ENCODE measurements at regions not wholly inside any gene's neighbourhood (a gene's known extent, or its start where the extent isn't known, plus 50 kb on each side); places are given as distances from the start of the nearest gene placed in this dataset.

DNA sequence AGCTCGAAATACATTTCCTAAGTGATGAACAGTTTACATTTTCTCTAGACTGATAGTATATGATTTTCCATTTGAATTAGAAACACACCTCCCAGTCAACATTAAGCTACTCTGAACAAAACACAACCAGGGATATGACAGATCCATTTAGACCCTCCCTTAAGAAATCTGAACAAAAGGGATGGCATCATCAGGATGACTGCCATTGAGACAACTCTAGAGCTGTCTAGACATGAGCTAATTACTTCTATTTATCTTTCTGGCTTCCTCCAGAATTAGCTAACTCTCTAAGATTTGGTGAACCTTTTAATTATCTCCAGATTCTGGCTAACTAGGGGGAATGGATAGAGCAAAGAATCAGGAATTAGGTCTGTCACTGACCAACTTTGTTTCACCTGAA is 92.9 kb upstream of the IGF1 start:
- no peak overlapping the region for H3K4me3 ChIP-seq (ENCODE audit: low read depth, low read length, poor library complexity, severe bottlenecking)
- BruUV-seq (replicated peaks): no TSS peak
- intact Hi-C loops (cut with micrococcal nuclease; ENCODE audit: unreplicated experiment): no loop called here
- H3K36me3 ChIP-seq (ENCODE audit: insufficient read depth, low read length): no peaks in the 10 kb centered on the region
- no peaks in the 10 kb centered on the region for H3K79me2 ChIP-seq (ENCODE audit: insufficient read depth, low read depth, low read length)
- H3K9me3 ChIP-seq (ENCODE audit: low read length): no peaks in the 10 kb centered on the region
- H3K9me2 ChIP-seq (ENCODE audit: insufficient read depth, low read length): no peaks in the 10 kb centered on the region
- no peaks in the 10 kb centered on the region for H4K20me1 ChIP-seq (ENCODE audit: insufficient read depth, low read length)
- no peak overlapping the region for H3K4me2 ChIP-seq (ENCODE audit: low read length)
- no peak for DNase-seq (ENCODE audit: low spot score)
- POLR2A ChIA-PET: interaction anchor here (0.6 kb wide), 2 partner anchors 8 to 1666 kb away, joined by 3 read pairs; no protein-coding TSS in a partner anchor
- no peaks in the 10 kb centered on the region for H3K4me1 ChIP-seq (ENCODE audit: insufficient read depth, low read length, poor library complexity, severe bottlenecking)
- TF ChIP-seq, protein P1, sequence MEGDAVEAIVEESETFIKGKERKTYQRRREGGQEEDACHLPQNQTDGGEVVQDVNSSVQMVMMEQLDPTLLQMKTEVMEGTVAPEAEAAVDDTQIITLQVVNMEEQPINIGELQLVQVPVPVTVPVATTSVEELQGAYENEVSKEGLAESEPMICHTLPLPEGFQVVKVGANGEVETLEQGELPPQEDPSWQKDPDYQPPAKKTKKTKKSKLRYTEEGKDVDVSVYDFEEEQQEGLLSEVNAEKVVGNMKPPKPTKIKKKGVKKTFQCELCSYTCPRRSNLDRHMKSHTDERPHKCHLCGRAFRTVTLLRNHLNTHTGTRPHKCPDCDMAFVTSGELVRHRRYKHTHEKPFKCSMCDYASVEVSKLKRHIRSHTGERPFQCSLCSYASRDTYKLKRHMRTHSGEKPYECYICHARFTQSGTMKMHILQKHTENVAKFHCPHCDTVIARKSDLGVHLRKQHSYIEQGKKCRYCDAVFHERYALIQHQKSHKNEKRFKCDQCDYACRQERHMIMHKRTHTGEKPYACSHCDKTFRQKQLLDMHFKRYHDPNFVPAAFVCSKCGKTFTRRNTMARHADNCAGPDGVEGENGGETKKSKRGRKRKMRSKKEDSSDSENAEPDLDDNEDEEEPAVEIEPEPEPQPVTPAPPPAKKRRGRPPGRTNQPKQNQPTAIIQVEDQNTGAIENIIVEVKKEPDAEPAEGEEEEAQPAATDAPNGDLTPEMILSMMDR (conservative IDR thresholded peaks at IDR 0.05; ENCODE audit: low read length): no peak
- no peak for TF ChIP-seq EZH2phosphoT487 (IDR thresholded peaks at IDR 0.05; ENCODE audit: borderline replicate concordance, low read depth, low read length)
- CTCF ChIA-PET (ENCODE audit: unreplicated experiment): no interaction called here
- H2AFZ ChIP-seq (ENCODE audit: low read length): no peak overlapping the region
- no peak overlapping the region for H3K27ac ChIP-seq (ENCODE audit: low read depth, low read length, poor library complexity, severe bottlenecking)

- Histone ChIP-seq H3K4me3 (ENCODE audit: low read depth, low read length, poor library complexity, severe bottlenecking) (no peak overlapping the region), H3K36me3 (ENCODE audit: insufficient read depth, low read length) (no peaks in the 10 kb centered on the region), H3K27ac (ENCODE audit: low read depth, low read length, poor library complexity, severe bottlenecking) (no peak overlapping the region), H3K79me2 (ENCODE audit: insufficient read depth, low read depth, low read length) (no peaks in the 10 kb centered on the region), H3K4me1 (ENCODE audit: insufficient read depth, low read length, poor library complexity, severe bottlenecking) (no peaks in the 10 kb centered on the region), H4K20me1 (ENCODE audit: insufficient read depth, low read length) (no peaks in the 10 kb centered on the region), H3K4me2 (ENCODE audit: low read length) (no peak overlapping the region), H3K9me3 (ENCODE audit: low read length) (no peaks in the 10 kb centered on the region), H2AFZ (ENCODE audit: low read length) (no peak overlapping the region), H3K9me2 (ENCODE audit: insufficient read depth, low read length) (no peaks in the 10 kb centered on the region)
- intact Hi-C loops (cut with micrococcal nuclease; ENCODE audit: unreplicated experiment): no loop called here
- TF ChIP-seq, protein P1 (conservative IDR thresholded peaks at IDR 0.05; ENCODE audit: low read length): no peak
- no peak for TF ChIP-seq EZH2phosphoT487 (IDR thresholded peaks at IDR 0.05; ENCODE audit: borderline replicate concordance, low read depth, low read length)
- ChIA-PET CTCF (ENCODE audit: unreplicated experiment) (no interaction called here), POLR2A (interaction anchor here (0.7 to 1.3 kb wide), 2 partner anchors 18 to 26 kb away, joined by 3 read pairs; no protein-coding TSS in a partner anchor)
- no peak for DNase-seq (ENCODE audit: low spot score)
- BruUV-seq (replicated peaks): no TSS peak
These were observed 91.5 kb upstream of the IGF1 start for GRCh38 chr12:102571889-102572288.

- Histone ChIP-seq H3K36me3 (ENCODE audit: insufficient read depth, low read length) (no peaks in the 10 kb centered on the region), H3K9me2 (ENCODE audit: insufficient read depth, low read length) (no peaks in the 10 kb centered on the region), H3K9me3 (ENCODE audit: low read length) (no peaks in the 10 kb centered on the region), H4K20me1 (ENCODE audit: insufficient read depth, low read length) (no peaks in the 10 kb centered on the region), H3K79me2 (ENCODE audit: insufficient read depth, low read depth, low read length) (no peaks in the 10 kb centered on the region), H3K4me3 (ENCODE audit: low read depth, low read length, poor library complexity, severe bottlenecking) (no peak overlapping the region), H2AFZ (ENCODE audit: low read length) (no peak overlapping the region), H3K27ac (ENCODE audit: low read depth, low read length, poor library complexity, severe bottlenecking) (no peak overlapping the region), H3K4me1 (ENCODE audit: insufficient read depth, low read length, poor library complexity, severe bottlenecking) (no peaks in the 10 kb centered on the region), H3K4me2 (ENCODE audit: low read length) (no peak overlapping the region)
- CTCF ChIA-PET (ENCODE audit: unreplicated experiment): no interaction called here
- BruUV-seq (replicated peaks): no TSS peak
- no peak for TF ChIP-seq EZH2phosphoT487 (IDR thresholded peaks at IDR 0.05; ENCODE audit: borderline replicate concordance, low read depth, low read length)
- TF ChIP-seq, protein P1 (conservative IDR thresholded peaks at IDR 0.05; ENCODE audit: low read length): no peak
- no peak for DNase-seq (ENCODE audit: low spot score)
- intact Hi-C loops (cut with micrococcal nuclease; ENCODE audit: unreplicated experiment): no loop called here
- POLR2A ChIA-PET: no interaction called here
These were observed 89.9 kb upstream of the IGF1 start for GRCh38 chr12:102570256-102570655.

All from OCI-LY7 (cell line).